ENCODE measurements at regions not wholly inside any gene's neighbourhood (a gene's known extent, or its start where the extent isn't known, plus 50 kb on each side); places are given as distances from the start of the nearest gene placed in this dataset.
"Not testable (repeated sequence)": the region's sequence is repeated elsewhere in the genome, so short reads cannot be mapped to it uniquely, and the experiment has no call there.

DNA sequence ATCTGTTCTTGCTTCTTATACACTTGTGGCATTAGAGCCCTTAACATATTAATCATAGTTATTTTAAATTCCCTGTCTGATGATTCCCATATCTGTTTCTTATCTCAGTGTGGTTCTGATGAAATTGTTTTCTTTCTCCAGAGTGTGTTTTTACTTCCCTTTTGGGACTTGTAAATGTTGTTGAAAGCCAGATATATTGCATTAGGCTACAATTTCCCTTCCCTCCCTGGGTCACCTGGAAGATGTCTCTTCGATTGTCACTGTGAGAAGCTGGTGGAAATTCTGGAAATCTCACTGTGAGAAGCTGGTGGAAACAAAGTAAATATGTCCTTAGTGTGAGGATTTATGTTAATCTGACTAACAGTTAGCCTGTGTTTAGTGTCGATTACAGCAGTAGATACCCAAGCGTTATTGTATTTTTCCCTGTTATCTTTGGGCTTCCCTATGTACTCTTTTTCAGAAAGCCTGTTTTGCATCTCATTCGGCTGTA is 717.3 kb downstream of the TRHDE start:
- no peak overlapping the region for H4K8ac ChIP-seq (replicated peaks; ENCODE audit: insufficient read length, low read depth, low read length)
- no peak overlapping the region for H3K4ac ChIP-seq (ENCODE audit: low read depth, low read length)
- H3K9me3 ChIP-seq (ENCODE audit: control insufficient read depth, low read depth, low read length) = no peaks in the 10 kb centered on the region
- no peak overlapping the region for H3K27ac ChIP-seq (ENCODE audit: insufficient read length, low read depth, low read length)
- H2BK15ac ChIP-seq (ENCODE audit: low read depth, low read length) = no peak overlapping the region
- no peak overlapping the region for H4K5ac ChIP-seq (ENCODE audit: insufficient read length, low read depth, low read length)
- Mint-ChIP-seq H3K27me3 (ENCODE audit: low read depth) (no peaks in the 10 kb centered on the region), H3K9me3 (no peaks in the 10 kb centered on the region), H3K4me1 (no peaks in the 10 kb centered on the region), H3K27ac (no peak overlapping the region), H3K36me3 (ENCODE audit: insufficient read depth in 1 of 3, low read depth in 3 of 3) (no peaks in the 10 kb centered on the region), H3K4me3 (no peak overlapping the region)
- H4K20me1 ChIP-seq (ENCODE audit: control insufficient read depth, insufficient read depth, insufficient read length) = no peaks in the 10 kb centered on the region
- H3K79me2 ChIP-seq (ENCODE audit: insufficient read depth, low read length) = no peaks in the 10 kb centered on the region
- no peak overlapping the region for H3K4me2 ChIP-seq (ENCODE audit: insufficient read depth, insufficient read length, low read length)
- no peak for DNase-seq
- H4K91ac ChIP-seq (ENCODE audit: insufficient read length, low read depth, low read length) = no peak overlapping the region
- H3T11ph ChIP-seq (ENCODE audit: low read length) = no peak overlapping the region
- no peaks in the 10 kb centered on the region for H3K23me2 ChIP-seq (ENCODE audit: insufficient read length, low read depth, low read length, poor library complexity, severe bottlenecking)
- H3K79me1 ChIP-seq (ENCODE audit: insufficient read depth, low read depth, low read length, poor library complexity, severe bottlenecking) = no peaks in the 10 kb centered on the region
- H3K4me1 ChIP-seq (ENCODE audit: insufficient read depth, low read length) = no peaks in the 10 kb centered on the region
- no peak overlapping the region for H2BK120ac ChIP-seq (ENCODE audit: low read depth, low read length, poor library complexity, severe bottlenecking)
- H2AK5ac ChIP-seq (ENCODE audit: insufficient read length, low read length) = no peak overlapping the region
- H3K56ac ChIP-seq (ENCODE audit: insufficient read length, low read depth, low read length) = no peak overlapping the region
- H3K9ac ChIP-seq (ENCODE audit: extremely low read depth, insufficient read length, low read length) = no peak overlapping the region
- H2AFZ ChIP-seq (ENCODE audit: low read length) = no peak overlapping the region
- no peaks in the 10 kb centered on the region for H3K27me3 ChIP-seq (ENCODE audit: insufficient read depth, low read length)
- no peak overlapping the region for H3K18ac ChIP-seq (ENCODE audit: insufficient read length, low read depth, low read length)
- no CpG with 5 or more reads among the region's 4 CpGs for WGBS (ENCODE audit: extremely low coverage, insufficient read length, low lambda C conversion rate)
- H2BK20ac ChIP-seq (ENCODE audit: low read depth, low read length, poor library complexity, severe bottlenecking) = no peak overlapping the region
- no peak overlapping the region for H3K23ac ChIP-seq (ENCODE audit: insufficient read length, low read depth, low read length)
- no peak overlapping the region for H2BK12ac ChIP-seq (ENCODE audit: insufficient read length, low read depth, low read length)
- TF ChIP-seq CTCF (conservative IDR thresholded peaks at IDR 0.05) = no peak
- no peak overlapping the region for H2BK5ac ChIP-seq (ENCODE audit: insufficient read length, low read length)
- no peak overlapping the region for H3K14ac ChIP-seq (ENCODE audit: insufficient read depth, low read length)

DNA sequence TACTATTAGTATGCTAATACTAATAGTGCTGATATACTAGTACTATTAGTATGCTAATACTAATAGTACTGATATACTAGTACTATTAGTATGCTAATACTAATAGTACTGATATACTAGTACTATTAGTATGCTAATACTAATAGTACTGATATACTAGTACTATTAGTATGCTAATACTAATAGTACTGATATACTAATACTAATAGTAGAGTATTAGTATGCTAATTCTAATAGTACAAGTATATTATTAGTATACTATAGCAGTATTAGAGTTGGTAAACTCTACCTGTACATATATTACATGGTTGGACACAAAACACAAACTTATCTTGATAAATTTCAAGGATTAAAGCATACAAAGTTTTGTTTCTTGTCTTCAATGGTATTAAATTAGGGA is 722.9 kb downstream of the TRHDE start:
- H3K23ac ChIP-seq (ENCODE audit: insufficient read length, low read depth, low read length); H3K18ac ChIP-seq (ENCODE audit: insufficient read length, low read depth, low read length); H3K27ac Mint-ChIP-seq; H4K5ac ChIP-seq (ENCODE audit: insufficient read length, low read depth, low read length); H2AK5ac ChIP-seq (ENCODE audit: insufficient read length, low read length); H3K9me3 ChIP-seq (ENCODE audit: control insufficient read depth, low read depth, low read length); H2BK12ac ChIP-seq (ENCODE audit: insufficient read length, low read depth, low read length); H3K4me2 ChIP-seq (ENCODE audit: insufficient read depth, insufficient read length, low read length); H3K79me2 ChIP-seq (ENCODE audit: insufficient read depth, low read length); H3K4me3 Mint-ChIP-seq; H3K9me3 Mint-ChIP-seq; H3K27me3 ChIP-seq (ENCODE audit: insufficient read depth, low read length); H3K14ac ChIP-seq (ENCODE audit: insufficient read depth, low read length); H3K4ac ChIP-seq (ENCODE audit: low read depth, low read length); H4K8ac ChIP-seq (replicated peaks; ENCODE audit: insufficient read length, low read depth, low read length); H3K4me1 Mint-ChIP-seq; H3K56ac ChIP-seq (ENCODE audit: insufficient read length, low read depth, low read length); H4K91ac ChIP-seq (ENCODE audit: insufficient read length, low read depth, low read length); H3K9ac ChIP-seq (ENCODE audit: extremely low read depth, insufficient read length, low read length); H3T11ph ChIP-seq (ENCODE audit: low read length); H3K27me3 Mint-ChIP-seq (ENCODE audit: low read depth); DNase-seq; H3K27ac ChIP-seq (ENCODE audit: insufficient read length, low read depth, low read length); H2BK20ac ChIP-seq (ENCODE audit: low read depth, low read length, poor library complexity, severe bottlenecking); H2BK15ac ChIP-seq (ENCODE audit: low read depth, low read length); H3K79me1 ChIP-seq (ENCODE audit: insufficient read depth, low read depth, low read length, poor library complexity, severe bottlenecking); H2AFZ ChIP-seq (ENCODE audit: low read length); H4K20me1 ChIP-seq (ENCODE audit: control insufficient read depth, insufficient read depth, insufficient read length); H3K23me2 ChIP-seq (ENCODE audit: insufficient read length, low read depth, low read length, poor library complexity, severe bottlenecking); H2BK120ac ChIP-seq (ENCODE audit: low read depth, low read length, poor library complexity, severe bottlenecking); H3K36me3 Mint-ChIP-seq (ENCODE audit: insufficient read depth in 1 of 3, low read depth in 3 of 3); H2BK5ac ChIP-seq (ENCODE audit: insufficient read length, low read length); H3K4me1 ChIP-seq (ENCODE audit: insufficient read depth, low read length): not testable (repeated sequence)

All from H9 (cell line).